Lower lobe of right lung (tissue), 2 donors: ENCODE measurements at regions not wholly inside any gene's neighbourhood (a gene's known extent, or its start where the extent isn't known, plus 50 kb on each side); places are given as distances from the start of the nearest gene placed in this dataset.

Experiments used
- ATAC-seq, 2 donors: fragments of 200-7000 bp; cut with Tn5 transposase; one replicate each; pipeline ENCODE4 v1.9.1; 2020 to 2022; ENCODE audit warnings: mild to moderate bottlenecking in 2 of 2, moderate library complexity in 2 of 2
- DNase-seq: peaks from one replicate; pipeline ENCODE4 v3.0.0-alpha.2; 2020
- H3K27ac ChIP-seq: fragments of 200-600 bp; one replicate; pipeline ENCODE4 v1.8.0; 2022
- H3K27me3 ChIP-seq: fragments of 200-600 bp; one replicate; pipeline ENCODE4 v1.8.0; 2022; ENCODE audit warnings: low read depth
- H3K36me3 ChIP-seq: fragments of 200-600 bp; one replicate; pipeline ENCODE4 v1.8.0; 2022; ENCODE audit warnings: mild to moderate bottlenecking
- H3K4me1 ChIP-seq: fragments of 200-600 bp; one replicate; pipeline ENCODE4 v1.8.0; 2022
- H3K4me3 ChIP-seq: fragments of 200-600 bp; one replicate; pipeline ENCODE4 v1.8.0; 2022; ENCODE audit warnings: mild to moderate bottlenecking
- H3K9me3 ChIP-seq: fragments of 200-600 bp; one replicate; pipeline ENCODE4 v1.8.0; 2022
- intact Hi-C: fragments of 100-400 bp; cut with DNase I; formaldehyde crosslinking; loops from one replicate; pipeline ENCODE4 v1.11.0; 2022
- TF ChIP-seq, protein P1 (sequence below): fragments of 200-600 bp; IDR thresholded peaks from one replicate; pipeline ENCODE4 v1.8.0; 2022; ENCODE audit warnings: antibody characterized with exemption, mild to moderate bottlenecking
- donor health status: DM: no; HTN: yes; CAD: no; lungs with severe emphysema.

DNA sequence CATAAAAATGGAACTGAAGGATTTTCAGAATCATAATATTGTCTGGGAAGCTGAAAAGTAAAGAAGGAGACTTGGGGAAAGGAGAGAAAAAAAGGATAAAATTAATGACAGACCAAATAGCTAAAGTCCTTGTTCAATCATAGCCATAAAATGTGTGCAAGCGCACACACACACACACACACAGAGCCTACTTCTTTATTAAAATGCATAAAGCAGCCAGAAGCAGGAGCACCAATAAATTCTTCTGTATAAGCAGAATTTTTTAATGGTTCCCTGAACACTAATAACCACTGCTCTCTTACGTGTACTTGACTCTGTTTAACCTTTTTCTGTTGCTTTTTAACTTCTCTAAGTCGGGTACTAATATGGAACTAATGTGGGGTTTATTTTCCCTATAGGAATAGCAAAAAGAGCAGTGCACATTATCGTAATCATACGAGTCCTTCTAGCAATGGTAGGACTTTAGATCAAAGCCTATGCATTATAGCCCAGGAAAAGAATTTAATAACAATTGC lies 131.0 kb upstream of the PSMD7 start:
- Histone ChIP-seq H3K9me3 (peaks cover under 1% of the 10 kb centered on the region), H3K4me1 (no peaks in the 10 kb centered on the region), H3K4me3 (no peak overlapping the region), H3K27me3 (no peaks in the 10 kb centered on the region), H3K27ac (no peak overlapping the region), H3K36me3 (no peaks in the 10 kb centered on the region)
- DNase-seq (no peak), ATAC-seq (no peak)
- TF ChIP-seq, protein P1, sequence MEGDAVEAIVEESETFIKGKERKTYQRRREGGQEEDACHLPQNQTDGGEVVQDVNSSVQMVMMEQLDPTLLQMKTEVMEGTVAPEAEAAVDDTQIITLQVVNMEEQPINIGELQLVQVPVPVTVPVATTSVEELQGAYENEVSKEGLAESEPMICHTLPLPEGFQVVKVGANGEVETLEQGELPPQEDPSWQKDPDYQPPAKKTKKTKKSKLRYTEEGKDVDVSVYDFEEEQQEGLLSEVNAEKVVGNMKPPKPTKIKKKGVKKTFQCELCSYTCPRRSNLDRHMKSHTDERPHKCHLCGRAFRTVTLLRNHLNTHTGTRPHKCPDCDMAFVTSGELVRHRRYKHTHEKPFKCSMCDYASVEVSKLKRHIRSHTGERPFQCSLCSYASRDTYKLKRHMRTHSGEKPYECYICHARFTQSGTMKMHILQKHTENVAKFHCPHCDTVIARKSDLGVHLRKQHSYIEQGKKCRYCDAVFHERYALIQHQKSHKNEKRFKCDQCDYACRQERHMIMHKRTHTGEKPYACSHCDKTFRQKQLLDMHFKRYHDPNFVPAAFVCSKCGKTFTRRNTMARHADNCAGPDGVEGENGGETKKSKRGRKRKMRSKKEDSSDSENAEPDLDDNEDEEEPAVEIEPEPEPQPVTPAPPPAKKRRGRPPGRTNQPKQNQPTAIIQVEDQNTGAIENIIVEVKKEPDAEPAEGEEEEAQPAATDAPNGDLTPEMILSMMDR: no peak
- intact Hi-C loops: no loop called here

DNA sequence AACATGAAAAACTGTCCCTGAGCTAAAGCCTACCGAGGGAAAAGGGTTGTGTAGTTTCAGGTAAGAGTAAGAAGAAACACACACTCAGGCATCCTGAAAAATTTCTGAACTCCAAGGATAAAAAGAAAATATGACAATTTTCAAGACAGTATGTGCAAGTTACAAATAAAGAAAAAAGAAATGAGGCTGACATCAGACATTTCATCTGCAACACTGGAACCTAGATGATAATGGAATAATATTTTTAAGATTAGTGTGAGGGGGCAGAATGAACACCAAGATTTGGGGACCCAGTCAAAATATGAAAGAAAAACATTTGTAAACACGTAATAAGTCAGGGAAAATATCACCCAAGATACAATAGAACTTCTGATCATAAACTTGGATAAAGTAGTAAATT lies 135.9 kb upstream of the PSMD7 start:
- DNase-seq (no peak), ATAC-seq (no peak)
- intact Hi-C loops: no loop called here
- H3K4me1 ChIP-seq: no peaks in the 10 kb centered on the region
- TF ChIP-seq, protein P1: no peak
- H3K9me3 ChIP-seq: peaks cover 5% of the 10 kb centered on the region
- H3K27ac ChIP-seq: no peak overlapping the region
- no peaks in the 10 kb centered on the region for H3K36me3 ChIP-seq
- H3K27me3 ChIP-seq: no peaks in the 10 kb centered on the region
- no peak overlapping the region for H3K4me3 ChIP-seq

DNA sequence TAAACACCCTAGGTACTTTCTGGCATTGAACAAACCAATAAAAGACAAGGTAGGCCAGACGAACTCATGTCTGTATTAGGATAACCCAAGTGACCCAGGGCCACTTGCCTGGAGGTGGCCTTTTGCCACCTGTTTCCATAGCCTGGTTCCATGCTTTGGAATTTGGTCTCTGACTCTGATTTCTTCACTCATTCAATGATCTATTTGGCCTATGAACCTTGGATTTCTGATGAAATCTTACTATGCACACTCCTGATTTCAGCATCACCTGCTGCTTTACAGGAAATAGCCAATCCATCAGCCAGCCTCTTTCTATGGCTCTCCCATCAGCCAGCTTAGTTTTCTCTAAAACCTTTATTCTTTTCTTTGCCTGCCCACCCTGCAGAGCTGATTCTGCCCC lies 142.8 kb upstream of the PSMD7 start:
- Histone ChIP-seq H3K27me3 (no peaks in the 10 kb centered on the region), H3K9me3 (peaks cover 3% of the 10 kb centered on the region), H3K4me3 (no peak overlapping the region), H3K4me1 (no peaks in the 10 kb centered on the region), H3K36me3 (no peaks in the 10 kb centered on the region), H3K27ac (no peak overlapping the region)
- intact Hi-C loops: no loop called here
- DNase-seq (no peak), ATAC-seq (no peak)
- TF ChIP-seq, protein P1: no peak

DNA sequence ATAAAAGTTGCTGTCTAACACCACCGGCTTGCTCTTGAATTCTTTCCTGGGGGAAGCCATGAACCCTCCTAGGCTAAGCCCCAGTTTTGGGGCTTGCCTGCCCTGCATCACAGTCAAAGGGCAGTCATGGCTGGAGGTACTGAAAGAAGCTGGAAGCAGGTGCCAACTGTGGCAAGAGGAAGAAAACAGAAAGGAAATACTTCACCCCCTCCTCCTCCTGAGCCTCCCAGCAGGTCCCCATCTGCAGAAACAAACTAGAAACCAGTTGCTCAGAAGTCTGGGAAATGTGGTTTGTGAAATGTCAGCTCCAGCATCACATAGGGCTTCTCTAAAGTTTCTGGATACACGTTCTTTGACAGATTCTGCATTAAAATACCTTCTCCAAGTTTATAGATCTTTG lies 150.0 kb upstream of the PSMD7 start:
- H3K27me3 ChIP-seq: no peaks in the 10 kb centered on the region
- ATAC-seq (no peak), DNase-seq (no peak)
- TF ChIP-seq, protein P1: no peak
- H3K36me3 ChIP-seq: no peaks in the 10 kb centered on the region
- H3K4me3 ChIP-seq: no peak overlapping the region
- H3K27ac ChIP-seq: no peak overlapping the region
- H3K4me1 ChIP-seq: no peaks in the 10 kb centered on the region
- peaks cover under 1% of the 10 kb centered on the region for H3K9me3 ChIP-seq
- intact Hi-C loops: no loop called here

DNA sequence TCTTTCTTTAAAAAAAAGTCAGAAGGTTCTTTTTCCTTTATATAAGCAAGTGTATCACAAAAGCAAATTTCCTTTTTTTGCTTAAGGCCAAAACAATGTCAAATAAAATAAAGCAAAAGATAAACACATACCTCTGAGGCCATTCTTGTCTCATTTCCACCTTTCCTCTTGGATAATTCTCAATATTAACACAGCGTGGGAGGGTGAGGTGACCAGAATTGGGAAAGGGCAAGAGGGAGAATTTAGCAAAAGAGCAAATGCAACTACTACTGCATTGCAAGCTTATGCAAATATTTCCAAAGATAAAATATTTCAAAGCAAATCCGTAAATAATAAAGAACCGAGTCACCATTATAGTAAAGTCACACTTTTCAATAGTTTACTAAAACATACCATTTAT lies 153.4 kb upstream of the PSMD7 start:
- Histone ChIP-seq H3K4me3 (no peak overlapping the region), H3K36me3 (no peaks in the 10 kb centered on the region), H3K27ac (no peak overlapping the region), H3K4me1 (no peaks in the 10 kb centered on the region), H3K27me3 (no peaks in the 10 kb centered on the region), H3K9me3 (peaks cover 7% of the 10 kb centered on the region)
- intact Hi-C loops: no loop called here
- DNase-seq (no peak), ATAC-seq (no peak)
- TF ChIP-seq, protein P1: no peak

DNA sequence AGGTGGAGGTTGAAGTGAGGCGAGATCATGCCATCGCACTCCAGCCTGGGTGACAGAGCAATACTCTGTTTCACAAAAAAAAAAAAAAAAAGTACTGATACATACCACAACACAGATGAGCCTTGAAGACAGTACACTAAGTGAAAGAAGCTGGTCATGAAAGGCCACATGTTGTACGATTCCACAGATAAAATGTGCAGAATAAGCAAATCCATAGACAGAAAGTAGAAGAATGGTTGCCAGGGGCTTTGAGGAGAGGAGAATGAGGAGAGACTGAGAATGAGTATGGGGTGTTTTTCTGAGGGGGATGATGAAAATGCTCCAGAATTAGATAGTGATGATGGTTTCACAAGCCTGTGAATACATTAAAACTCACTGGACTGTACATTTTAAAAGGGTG lies 155.6 kb upstream of the PSMD7 start:
- Histone ChIP-seq H3K36me3 (no peaks in the 10 kb centered on the region), H3K4me3 (no peak overlapping the region), H3K4me1 (no peaks in the 10 kb centered on the region), H3K9me3 (peaks cover 7% of the 10 kb centered on the region), H3K27me3 (no peaks in the 10 kb centered on the region), H3K27ac (no peak overlapping the region)
- TF ChIP-seq, protein P1: no peak
- DNase-seq: no peak
- intact Hi-C loops: no loop called here
- ATAC-seq: no peak
